ENCODE measurements at regions not wholly inside any gene's neighbourhood (a gene's known extent, or its start where the extent isn't known, plus 50 kb on each side); places are given as distances from the start of the nearest gene placed in this dataset.

DNA sequence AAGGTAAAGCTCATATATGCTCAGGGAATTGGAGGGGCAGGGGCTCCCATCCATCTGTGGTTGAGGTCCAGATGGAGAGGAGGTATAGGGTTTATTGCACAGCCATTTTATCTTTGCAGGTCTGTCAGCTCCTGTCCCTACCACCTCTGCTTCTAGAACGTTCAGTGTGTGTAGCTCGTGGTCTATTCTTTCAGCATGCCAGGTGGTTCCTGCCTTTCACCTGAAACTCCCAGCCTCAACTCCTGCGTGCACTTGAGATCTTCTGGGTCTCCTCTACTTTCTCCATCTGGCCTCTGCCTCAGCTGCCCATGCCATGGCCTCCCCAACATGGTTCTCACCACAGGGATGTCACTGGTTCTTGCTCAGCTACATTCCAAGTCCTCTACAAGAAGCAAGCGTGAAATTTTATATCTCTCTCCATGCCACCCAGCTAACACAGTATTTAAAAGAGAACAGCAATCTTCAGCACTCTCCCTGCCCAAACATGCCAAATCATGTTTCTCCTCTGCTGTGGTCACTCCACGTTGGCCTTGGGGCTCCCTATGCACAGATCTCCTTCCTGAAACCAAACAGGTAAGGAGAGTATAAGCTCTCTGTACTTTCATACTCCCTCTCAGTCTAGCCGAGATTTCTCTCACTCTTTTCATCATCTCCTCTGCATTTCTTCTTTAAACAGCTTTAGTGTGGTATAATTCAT lies 157.8 kb upstream of the TRPC6 start:
- TF ChIP-seq CTCF (IDR thresholded peaks at IDR 0.05; ENCODE audit: insufficient read depth, missing control alignments): no peak
- no peak for DNase-seq (ENCODE audit: insufficient read length, low spot score)
- FAIRE-seq: no peak

GRCh38 chr11:101741061-101741460 lies 157.3 kb upstream of the TRPC6 start:
- FAIRE-seq (no peak), DNase-seq (ENCODE audit: insufficient read length, low spot score) (no peak)
- TF ChIP-seq CTCF (IDR thresholded peaks at IDR 0.05; ENCODE audit: insufficient read depth, missing control alignments): no peak

GRCh38 chr11:101738452-101738851 lies 154.6 kb upstream of the TRPC6 start:
- DNase-seq (ENCODE audit: insufficient read length, low spot score) (no peak), FAIRE-seq (no peak)
- TF ChIP-seq CTCF (IDR thresholded peaks at IDR 0.05; ENCODE audit: insufficient read depth, missing control alignments): no peak

DNA sequence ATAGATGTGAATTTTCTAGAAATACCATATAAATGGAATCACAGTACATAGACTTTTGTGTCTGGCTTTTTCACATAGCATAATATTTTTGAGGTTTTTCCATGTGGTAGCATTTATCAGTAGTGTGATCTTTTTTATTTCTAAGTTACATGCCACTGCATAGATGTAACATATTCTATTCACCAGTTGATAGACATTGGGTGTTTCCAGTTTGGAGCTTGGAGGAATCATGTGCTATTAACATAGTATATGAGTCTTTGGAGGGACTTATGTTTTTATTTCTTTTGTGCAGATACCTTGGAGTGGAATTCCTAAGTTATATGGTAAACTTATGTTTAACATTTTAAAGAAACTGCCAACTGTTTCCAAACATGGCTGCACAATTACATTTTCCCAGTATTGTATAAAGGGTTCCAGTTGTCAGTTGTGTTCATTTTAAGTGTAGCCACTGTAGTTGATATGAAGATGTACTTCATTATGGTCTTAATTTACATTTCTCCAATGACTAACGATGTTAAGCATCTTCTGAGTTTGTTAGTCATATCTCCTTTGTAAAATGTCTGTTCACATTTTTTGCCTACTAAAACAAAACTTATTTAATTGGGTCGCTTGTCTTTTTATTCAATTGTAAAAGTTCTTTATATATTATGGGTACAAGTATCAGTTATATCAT lies 145.7 kb upstream of the TRPC6 start:
- FAIRE-seq: no peak
- no peak for DNase-seq (ENCODE audit: insufficient read length, low spot score)
- TF ChIP-seq CTCF (IDR thresholded peaks at IDR 0.05; ENCODE audit: insufficient read depth, missing control alignments): no peak

GRCh38 chr11:101727451-101727850 lies 143.6 kb upstream of the TRPC6 start:
- FAIRE-seq: no peak
- no peak for DNase-seq (ENCODE audit: insufficient read length, low spot score)
- no peak for TF ChIP-seq CTCF (IDR thresholded peaks at IDR 0.05; ENCODE audit: insufficient read depth, missing control alignments)

DNA sequence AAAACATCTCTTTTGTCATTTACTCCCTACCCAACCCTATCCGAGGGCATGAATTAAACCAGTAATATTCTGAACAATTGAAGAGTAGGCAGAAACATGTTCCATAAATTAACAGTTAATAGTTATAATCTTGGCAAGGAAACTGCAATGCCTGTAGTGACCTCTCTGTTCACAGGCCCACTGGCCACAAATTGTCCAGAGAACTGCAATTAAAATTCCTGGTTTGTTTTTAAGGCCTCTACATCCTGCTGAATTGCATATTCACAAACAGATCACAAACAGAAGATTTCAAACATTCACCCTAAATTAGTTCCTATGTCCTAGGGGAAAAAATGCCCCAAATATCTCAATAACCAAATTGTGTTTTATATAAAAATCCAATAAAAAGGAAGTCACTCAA lies 143.2 kb upstream of the TRPC6 start:
- FAIRE-seq: no peak
- TF ChIP-seq CTCF (IDR thresholded peaks at IDR 0.05; ENCODE audit: insufficient read depth, missing control alignments): no peak
- no peak for DNase-seq (ENCODE audit: insufficient read length, low spot score)

GRCh38 chr11:101723371-101723770 lies 139.6 kb upstream of the TRPC6 start:
- no peak for DNase-seq (ENCODE audit: insufficient read length, low spot score)
- no peak for FAIRE-seq
- no peak for TF ChIP-seq CTCF (IDR thresholded peaks at IDR 0.05; ENCODE audit: insufficient read depth, missing control alignments)
